ENCODE measurements at regions not wholly inside any gene's neighbourhood (a gene's known extent, or its start where the extent isn't known, plus 50 kb on each side); places are given as distances from the start of the nearest gene placed in this dataset.

GRCh38 chr14:82182646-82183045 is 649.0 kb upstream of the SEL1L start:
- TF ChIP-seq CTCF (IDR thresholded peaks at IDR 0.05; ENCODE audit: poor library complexity) (no peak), EZH2 (IDR thresholded peaks at IDR 0.05; ENCODE audit: borderline replicate concordance) (no peak)
